ENCODE measurements at regions not wholly inside any gene's neighbourhood (a gene's known extent, or its start where the extent isn't known, plus 50 kb on each side); places are given as distances from the start of the nearest gene placed in this dataset.

DNA sequence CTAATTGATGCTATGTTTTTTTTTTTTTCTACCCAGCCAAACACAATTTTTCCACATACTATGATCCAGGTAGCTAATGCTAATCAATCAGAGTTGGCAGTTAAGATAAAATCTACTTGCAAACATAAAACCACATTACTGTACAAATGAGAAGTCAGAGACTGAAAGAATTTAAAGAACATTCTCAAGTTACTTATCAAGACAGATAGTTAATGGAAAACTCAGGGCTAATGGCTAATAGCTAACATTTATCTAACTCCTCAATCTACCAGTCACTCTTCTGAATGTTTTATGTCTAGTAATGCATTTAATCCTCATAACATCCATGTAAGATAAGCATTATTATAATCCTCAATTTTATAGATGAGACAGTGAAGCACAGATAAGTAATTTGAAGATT, 537.6 kb upstream of the SETBP1 start:
- DNase-seq (ENCODE audit: low spot score) = no peak

GRCh38 chr18:44149706-44150105, 531.0 kb upstream of the SETBP1 start:
- no peak for DNase-seq (ENCODE audit: low spot score)

DNA sequence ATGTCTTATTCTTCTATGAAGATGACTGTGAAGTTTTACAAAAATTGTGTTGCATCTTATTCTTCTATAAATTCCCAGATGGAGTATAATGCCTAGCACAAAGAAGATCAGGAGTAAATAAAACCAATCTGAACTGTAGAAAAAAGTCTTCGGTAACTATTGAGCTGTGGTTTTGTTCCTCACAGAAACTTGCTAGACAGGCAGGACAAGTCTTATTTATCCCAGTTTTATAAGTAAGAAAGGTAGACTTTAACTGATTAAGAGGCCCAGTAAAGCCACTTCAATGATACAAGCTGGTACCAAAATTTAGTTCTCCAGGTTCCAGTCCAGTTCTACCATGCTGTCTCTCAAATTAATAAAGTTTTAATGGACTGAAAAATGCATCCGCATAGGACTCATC, 526.7 kb upstream of the SETBP1 start:
- no peak for DNase-seq (ENCODE audit: low spot score)

DNA sequence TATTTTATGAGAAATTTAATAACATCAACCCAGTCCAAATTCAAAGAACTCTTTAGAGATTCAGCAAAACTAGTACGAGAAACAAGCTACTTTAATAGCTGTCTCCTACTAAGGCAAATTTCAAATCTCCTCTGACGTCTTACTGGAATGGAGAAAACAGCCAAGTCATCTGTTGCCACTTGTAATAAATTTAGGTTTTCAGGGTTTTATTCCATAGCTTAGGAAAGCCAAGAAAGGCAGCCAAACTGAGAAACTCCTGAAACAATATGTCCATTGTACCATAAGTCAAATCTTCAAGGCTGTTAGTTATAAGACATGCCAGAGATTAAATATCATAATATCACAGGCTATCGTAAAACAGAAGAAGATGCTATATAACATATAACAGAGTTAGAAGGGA, 524.6 kb upstream of the SETBP1 start:
- DNase-seq (ENCODE audit: low spot score) = no peak

- no peak for DNase-seq (ENCODE audit: low spot score)
Observed at GRCh38 chr18:44156776-44157335, 523.8 kb upstream of the SETBP1 start.

GRCh38 chr18:44170208-44170880, 510.3 kb upstream of the SETBP1 start:
- DNase-seq (ENCODE audit: low spot score) = no peak

DNA sequence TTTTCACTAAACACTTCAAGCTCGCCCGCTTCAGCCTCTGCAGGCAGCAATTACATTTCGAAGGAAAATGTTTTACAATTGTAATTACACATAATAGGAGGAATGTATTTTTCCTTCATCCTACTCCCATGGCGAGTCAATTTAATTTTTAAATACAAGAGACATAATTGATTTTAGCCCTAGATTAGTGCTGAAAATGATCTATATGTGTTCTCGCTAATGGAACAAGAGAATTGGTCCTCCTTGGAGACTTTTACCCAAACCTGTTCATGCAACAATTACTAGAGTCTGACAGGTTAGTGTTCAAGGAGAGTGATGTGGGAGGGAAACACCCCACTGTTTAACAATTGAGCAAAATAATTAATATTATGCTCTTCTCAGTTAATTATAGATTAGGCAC, 509.4 kb upstream of the SETBP1 start:
- DNase-seq (ENCODE audit: low spot score) = no peak

GRCh38 chr18:44175891-44176290, 504.8 kb upstream of the SETBP1 start:
- DNase-seq (ENCODE audit: low spot score) = no peak

DNA sequence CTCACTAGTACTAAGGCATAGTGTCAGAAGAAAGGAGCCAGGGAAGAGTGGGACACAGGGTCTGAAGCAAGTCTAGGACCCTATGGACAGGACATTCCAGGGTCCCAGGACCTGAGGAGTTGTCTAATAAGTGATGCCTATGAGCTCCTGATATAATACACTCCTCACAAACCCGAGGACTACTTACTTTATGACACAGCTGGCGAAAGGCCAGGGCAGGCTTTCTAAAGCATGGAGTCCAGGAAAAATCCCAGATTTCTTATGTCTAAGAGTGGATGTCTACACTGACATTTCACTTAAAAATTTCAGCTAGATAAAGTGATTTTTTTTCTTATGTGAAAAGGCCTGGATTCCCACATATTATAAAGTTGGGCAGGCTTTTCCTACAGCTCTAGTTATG, 502.2 kb upstream of the SETBP1 start:
- no peak for DNase-seq (ENCODE audit: low spot score)

- DNase-seq (ENCODE audit: low spot score) = no peak
Observed at GRCh38 chr18:44179693-44180092, 501.0 kb upstream of the SETBP1 start.

DNA sequence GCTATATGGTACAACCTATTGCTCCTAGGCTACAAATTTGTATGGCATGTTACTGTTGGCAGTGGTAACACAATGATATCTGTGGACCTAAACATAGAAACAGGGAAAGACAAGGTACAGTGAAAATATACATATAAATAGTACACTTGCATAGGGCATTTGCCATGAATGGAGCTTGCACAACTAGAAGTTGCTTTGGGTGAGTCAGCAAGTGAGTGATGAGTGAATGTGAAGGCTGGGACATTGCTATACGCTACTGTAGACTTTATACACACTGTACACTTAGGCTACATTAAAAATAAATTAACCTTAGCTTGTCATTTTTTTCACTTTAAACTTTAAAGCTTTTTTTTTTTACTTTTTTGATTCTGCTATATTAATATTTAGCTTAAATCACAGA, 500.0 kb upstream of the SETBP1 start:
- DNase-seq (ENCODE audit: low spot score) = no peak

DNA sequence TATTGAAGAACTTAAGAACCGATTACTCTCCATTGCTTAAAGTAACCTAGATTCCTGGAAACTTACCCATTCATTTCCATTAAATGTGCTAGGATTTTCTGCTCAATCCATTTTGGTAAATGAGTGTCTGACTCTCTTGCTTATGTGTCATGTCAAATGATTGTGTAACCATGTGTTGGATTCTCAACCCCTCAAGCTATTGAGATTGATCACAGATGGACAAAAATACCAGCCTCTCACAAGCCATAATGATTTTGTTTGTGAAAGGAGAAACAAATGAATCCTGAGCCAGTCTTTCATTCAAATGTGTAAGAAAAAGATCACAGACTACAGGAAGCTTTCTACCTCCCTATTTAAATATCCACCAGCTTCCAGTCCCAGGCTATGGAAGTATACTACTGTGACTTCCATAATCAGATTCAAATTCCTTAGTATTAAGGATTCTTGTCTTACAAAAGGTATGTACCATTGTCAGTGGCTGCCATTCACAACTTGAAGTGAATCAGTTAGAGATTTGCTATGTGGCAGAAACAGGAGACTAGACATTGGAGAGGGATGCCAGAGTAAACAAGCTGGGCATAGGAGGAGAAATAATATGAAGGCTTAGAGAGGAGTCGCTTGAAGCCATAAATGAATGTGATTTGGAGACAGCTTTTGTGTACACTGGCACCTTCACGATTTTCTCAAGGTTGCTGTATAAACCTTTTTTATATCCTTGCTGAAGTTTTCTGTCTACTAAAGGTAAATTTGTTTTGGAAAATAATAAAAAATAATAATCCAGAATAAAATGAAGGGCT, 498.5 kb upstream of the SETBP1 start:
- no peak for DNase-seq (ENCODE audit: low spot score)

DNA sequence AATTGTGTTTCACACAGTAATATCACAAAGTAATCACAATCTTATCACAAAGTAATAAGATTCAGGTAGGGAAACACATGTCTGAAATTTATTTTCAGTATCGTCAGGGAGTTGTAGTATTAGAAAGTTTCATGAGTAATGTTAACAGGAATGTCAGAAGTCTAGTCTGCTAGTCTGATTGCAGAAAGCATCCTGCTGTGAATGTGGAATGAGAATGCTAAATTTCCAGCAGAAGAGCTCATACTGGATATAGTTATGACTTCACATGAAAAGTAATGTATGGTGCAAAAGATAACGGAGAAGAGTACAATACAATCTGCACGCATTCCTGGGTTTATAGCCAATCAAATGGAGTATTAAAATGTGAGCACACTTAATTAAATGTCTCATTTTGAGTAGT, 494.7 kb upstream of the SETBP1 start:
- DNase-seq (ENCODE audit: low spot score) = no peak

DNA sequence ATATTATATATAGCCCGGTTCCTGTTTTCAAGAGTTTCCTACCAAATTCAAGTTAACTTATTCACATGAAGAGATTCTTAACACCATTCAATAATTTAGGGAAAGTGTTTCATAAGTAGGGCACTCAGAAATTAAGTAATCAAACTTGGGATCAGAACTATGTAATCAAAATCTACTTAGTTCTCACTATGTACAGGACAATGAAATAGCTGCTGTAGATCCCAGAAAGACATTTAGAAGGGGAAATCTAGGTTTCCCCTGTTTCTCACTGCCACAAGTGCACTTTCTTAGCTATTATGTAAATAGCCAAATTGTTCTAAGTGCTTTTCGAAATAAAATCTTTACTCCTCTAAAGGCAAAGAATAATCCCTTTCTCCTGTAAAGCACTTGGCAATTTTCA, 493.6 kb upstream of the SETBP1 start:
- DNase-seq (ENCODE audit: low spot score) = no peak

GRCh38 chr18:44195394-44196140, 485.1 kb upstream of the SETBP1 start:
- no peak for DNase-seq (ENCODE audit: low spot score)

DNA sequence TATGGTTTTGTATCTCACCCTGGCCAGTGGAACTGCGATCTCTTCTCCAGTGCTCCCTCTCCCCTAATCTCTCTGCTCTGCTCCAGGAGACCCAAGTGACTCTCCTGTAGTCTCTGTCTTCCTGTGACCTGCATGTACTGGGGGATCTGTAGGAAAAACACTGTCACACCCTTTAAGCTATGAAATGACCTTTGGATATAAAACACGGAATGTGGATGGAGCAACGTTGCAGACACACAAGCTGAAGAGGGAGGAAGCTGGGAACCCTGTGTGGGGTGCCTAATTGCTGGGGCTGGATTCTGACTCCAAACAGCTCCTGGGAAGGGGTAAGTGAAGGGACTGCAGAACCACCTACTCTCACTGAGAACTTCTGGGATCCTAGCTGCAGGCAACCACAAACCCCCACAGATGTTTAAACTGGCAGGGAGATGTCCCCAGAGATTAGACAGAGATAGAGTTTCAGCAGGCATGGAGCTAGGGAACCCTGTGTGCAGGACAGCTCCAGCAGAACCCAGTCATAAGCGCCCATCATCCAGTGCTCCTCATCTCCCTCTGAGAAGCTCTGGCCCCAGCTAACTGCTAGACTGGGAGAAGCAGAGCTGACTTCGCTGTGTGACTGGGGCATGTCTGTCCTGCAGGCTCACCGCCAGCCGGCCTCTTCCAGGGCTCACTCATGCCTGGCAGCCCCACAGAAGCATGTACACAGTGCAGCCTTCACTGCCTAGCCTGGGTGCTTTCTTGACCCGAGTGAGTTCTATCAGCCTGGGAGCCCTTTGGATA, 482.7 kb upstream of the SETBP1 start:
- DNase-seq (ENCODE audit: low spot score) = no peak

GRCh38 chr18:44198612-44199284, 481.9 kb upstream of the SETBP1 start:
- no peak for DNase-seq (ENCODE audit: low spot score)

DNA sequence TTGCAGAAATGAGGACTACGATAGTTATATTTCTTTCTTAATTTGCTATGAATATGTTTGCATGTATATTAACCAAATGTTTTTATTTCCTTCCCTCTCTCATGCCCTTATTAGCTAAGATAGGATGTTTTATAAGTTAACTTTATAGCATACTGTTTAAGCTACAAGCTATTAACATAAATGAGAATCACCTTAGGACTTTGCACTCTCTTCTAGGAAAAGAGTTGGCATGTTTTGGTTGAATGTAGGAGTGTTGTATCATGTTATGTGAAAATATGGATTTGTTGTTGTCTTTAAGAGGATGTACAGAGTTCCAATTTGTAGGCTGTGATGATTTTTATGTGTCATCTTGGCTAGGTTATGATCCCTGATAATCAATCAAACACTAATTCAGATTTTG, 467.4 kb upstream of the SETBP1 start:
- DNase-seq (ENCODE audit: low spot score) = no peak

GRCh38 chr18:44214396-44214795, 466.3 kb upstream of the SETBP1 start:
- DNase-seq (ENCODE audit: low spot score) = no peak

DNA sequence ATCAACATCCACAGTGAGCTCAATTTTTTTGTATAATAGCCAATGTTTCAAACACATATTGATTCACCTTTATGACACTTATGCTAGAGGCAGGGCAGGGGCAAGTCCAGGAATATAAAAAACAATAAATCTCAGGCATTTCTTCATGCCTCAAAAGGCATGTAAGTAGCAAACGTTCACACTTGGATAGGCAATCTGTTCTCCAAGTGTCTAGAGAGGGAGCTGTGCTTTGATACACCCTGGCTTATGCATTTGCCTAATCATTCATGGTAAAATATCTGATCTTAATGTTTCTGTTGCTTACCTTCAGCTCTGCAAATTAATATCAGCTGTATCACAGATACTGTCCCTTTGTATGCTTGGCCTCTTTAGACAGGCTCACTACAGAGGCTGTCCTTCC, 464.5 kb upstream of the SETBP1 start:
- no peak for DNase-seq (ENCODE audit: low spot score)

DNA sequence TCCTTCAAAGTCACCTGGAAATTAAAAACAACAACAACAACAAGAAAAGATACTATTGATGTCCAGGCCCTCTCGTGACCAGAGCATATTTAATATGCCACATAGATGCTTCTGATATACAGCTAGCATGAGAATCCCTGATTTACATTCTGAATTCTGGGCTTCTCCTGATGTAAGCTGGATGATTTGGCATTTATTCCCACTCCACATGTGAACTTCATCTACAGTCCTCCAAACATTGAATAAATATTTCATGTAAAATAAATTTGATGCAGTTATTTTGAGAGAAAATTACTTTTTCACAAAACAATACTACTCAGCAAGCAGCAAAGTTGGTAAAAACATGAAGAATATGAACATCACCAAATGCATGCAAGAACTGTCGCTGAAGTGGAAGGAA, 453.2 kb upstream of the SETBP1 start:
- DNase-seq (ENCODE audit: low spot score) = no peak
